Islet of Langerhans (tissue), 1 donor: ENCODE measurements at regions not wholly inside any gene's neighbourhood (a gene's known extent, or its start where the extent isn't known, plus 50 kb on each side); places are given as distances from the start of the nearest gene placed in this dataset.
"Not testable (repeated sequence)": the region's sequence is repeated elsewhere in the genome, so short reads cannot be mapped to it uniquely, and the experiment has no call there.

Experiments used
- FAIRE-seq: peaks from one replicate; lab custom pipeline; 2011; peaks lifted over from hg19 to GRCh38; lab: Jason Lieb, UNC

GRCh38 chr2:237217995-237218616, 132.4 kb downstream of the COPS8 start:
- FAIRE-seq = no peak

- no peak for FAIRE-seq
These were observed 133.1 kb downstream of the COPS8 start for GRCh38 chr2:237218756-237219155.

- no peak for FAIRE-seq
These were observed 134.1 kb downstream of the COPS8 start for GRCh38 chr2:237219826-237220225.

DNA sequence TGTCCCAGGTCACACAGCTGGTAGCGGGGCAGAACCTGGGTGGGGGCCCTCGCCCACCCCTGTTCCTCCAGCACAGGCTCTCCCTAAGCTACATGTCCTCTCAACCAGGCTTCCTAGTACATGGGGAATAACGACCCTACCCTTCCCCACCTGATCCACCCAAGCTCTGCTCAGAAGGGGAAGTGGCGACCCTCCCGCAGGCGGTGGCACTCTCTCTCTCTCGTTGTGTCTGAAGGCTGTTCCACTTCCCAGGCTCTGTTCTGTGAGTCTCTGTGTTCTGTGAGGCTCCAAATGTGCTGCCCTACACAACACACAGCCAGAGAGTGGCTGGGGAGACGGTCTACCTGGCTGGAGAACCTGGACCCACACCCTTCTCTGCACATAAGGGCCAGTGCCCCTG, 135.8 kb downstream of the COPS8 start:
- FAIRE-seq = no peak

- FAIRE-seq = no peak
These were observed 136.5 kb downstream of the COPS8 start for GRCh38 chr2:237222178-237222577.

DNA sequence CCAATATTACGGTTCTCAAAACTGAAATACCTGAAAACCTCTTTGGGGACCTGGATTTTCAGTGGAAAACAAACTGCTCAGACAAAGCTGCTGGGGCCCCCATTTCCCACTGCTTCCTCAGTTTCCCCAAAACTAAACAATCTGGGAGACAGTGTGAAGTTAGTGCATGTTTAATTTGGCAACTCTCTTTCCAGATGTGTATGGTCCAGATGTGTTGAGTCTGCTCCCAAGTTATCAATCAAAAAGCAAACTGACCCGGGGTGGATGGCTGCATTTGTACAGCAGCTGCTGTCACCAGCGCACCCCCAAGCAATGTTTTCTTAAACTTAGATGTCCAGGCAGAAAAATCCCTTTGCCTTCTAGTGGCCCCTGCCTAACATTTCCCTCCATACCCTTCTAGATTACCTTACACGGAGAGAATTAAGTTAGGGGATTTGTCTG, 136.9 kb downstream of the COPS8 start:
- FAIRE-seq = no peak

- FAIRE-seq = no peak
These were observed 137.6 kb downstream of the COPS8 start for GRCh38 chr2:237223201-237223861.

DNA sequence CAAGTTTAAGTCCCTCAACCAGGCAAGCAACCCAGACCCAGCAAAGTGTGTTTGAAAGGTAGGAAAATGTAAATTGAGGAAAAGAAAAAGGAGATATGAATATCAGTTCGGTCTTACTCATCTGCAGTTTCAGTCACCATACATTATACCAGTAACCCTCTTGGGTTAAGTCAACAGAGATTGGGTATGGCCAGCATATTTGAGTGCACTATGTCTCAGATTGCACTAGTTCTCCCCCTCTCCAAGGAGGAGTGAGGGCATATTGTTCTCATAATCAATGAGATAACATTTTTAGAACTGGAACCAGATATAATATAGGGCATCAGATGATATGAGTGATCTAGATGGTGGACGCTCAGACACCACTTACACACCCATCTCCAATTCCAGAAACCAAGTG, 141.5 kb downstream of the COPS8 start:
- FAIRE-seq = no peak

GRCh38 chr2:237227592-237228280, 142.0 kb downstream of the COPS8 start:
- FAIRE-seq = no peak

GRCh38 chr2:237228281-237228625, 142.6 kb downstream of the COPS8 start:
- no peak for FAIRE-seq

DNA sequence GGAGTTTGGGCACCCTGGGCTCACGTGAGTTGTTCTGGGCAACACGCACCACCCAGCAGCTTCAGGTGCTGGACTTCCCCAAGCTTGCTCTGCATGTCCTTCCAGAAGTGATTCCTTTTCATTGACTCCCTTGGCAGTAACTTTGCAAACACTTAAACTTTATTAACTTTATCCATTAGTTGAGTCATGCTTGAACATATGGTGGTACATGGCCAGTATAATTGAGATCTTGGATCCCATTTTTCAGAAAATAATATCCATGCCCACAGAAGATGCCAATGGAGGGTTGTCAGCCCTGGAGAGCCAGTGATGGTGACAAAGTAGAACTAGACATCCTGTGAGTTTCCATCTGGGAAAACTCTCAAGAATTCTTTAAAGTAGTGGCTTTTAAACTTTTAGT, 144.2 kb downstream of the COPS8 start:
- no peak for FAIRE-seq

GRCh38 chr2:237230355-237230754, 144.7 kb downstream of the COPS8 start:
- FAIRE-seq = no peak

DNA sequence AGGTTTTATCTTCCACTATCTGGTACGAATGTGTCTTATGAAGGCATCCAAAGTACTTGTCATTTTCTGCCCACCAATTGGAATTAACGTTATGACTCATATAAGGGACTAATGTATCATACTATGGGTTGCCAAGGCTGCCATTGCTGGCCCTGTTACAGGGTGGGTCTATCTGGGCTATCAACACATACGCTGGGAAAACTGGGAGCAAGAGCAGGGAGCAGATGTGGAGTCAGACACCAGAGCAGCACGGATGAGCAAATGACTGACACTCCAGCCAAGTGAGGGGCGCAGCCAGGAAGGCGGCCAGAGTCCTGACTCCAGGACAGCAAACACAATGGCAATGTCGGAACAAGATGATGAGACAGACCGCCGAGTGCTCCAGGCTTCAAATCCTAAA, 145.9 kb downstream of the COPS8 start:
- no peak for FAIRE-seq

DNA sequence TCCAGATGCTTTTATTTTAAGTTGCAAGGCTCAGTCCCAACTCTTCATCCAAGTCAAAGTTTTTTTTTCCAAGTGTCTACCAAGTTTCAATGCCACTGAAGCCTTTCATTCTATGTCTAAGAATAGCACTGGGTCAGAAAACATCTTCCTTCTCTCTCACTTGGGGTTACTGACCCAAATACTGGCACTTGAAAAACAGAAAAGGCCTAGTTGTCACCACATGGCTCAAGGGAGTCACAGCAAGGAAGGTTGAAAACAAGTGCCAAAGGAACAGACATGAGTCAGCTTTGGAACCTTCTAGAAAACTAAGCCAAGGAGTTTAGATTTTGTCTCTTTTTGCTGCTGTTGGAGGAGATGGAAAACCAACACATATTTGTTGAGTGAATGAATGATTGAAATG, 146.5 kb downstream of the COPS8 start:
- FAIRE-seq = no peak

GRCh38 chr2:237234268-237234667, 148.6 kb downstream of the COPS8 start:
- no peak for FAIRE-seq

GRCh38 chr2:237235383-237236095, 149.8 kb downstream of the COPS8 start:
- no peak for FAIRE-seq

DNA sequence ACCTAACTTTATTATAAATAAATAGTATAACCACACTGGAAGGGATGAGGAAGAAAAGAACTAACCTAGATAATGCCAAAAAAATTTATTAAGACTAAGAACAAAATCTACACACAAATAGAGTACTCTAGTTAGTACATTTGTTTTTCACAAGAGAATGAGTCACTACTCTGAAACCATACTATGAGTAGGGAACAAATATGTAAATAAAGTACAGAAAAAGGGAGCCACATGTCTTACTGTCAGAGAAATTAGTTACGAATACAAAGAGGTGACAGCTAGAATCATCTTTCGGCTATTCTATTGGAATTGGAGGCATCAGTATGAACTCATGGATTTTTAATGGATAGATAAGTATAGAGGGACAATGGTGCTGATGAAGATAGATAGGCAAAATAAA, 150.5 kb downstream of the COPS8 start:
- no peak for FAIRE-seq

- no peak for FAIRE-seq
These were observed 152.6 kb downstream of the COPS8 start for GRCh38 chr2:237238249-237238648.

DNA sequence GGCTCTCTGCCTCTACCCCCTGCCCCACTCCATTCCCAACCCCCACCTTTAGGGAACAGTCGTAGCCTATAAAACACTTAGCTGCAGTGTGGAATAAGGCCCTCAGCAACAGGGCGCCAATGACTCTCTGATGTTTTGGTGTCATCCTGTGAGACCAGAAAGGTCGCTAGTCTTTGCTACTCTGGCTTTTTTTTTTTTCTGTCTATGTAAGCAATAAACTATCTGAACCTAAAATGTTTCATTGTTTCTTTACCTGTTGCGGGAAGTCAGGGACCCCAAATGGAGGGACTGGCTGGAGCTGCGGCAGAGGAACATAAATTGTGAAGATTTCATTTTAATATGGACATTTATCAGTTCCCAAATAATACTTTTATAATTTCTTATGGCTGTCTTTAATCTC, 154.6 kb downstream of the COPS8 start:
- no peak for FAIRE-seq

GRCh38 chr2:237240868-237241267, 155.2 kb downstream of the COPS8 start:
- FAIRE-seq = not testable (repeated sequence)

DNA sequence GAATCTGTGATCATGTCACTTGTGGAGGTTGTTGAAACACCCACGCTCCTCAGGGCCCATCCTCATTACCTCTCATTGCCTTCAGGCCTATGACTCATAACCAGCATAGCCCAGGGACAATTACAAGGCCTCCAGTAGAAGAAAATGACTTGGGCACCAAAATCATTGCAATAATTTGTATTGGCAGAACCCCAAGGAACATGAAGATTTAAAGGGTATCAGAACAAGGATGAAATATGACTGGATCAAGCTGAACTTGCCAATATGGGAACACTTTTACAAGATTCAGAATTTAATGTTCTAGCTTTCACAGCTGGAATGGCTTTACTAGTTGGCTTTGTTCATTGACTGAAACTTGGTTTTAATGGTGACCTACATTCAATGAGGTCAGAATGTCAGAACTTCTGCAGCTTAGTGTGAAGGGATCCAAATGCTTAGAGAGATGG, 156.4 kb downstream of the COPS8 start:
- no peak for FAIRE-seq

DNA sequence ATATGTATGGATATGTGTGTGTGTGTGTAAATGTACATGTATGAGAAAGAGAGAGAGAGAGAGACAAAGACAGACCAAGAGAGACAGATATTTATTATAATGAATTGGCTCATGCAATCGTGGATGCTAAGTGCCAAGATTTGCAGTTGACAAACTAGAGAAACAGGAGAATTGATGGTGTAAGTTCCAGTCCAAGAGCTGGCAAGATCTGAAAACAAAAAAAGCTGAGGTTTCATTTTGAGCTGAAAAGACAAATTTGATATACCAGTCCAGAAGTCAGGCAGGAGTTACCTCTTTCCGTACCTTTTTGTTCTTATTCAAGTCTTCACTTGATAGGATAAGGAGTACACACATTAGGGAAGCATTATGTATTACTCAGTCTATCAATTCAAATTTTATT, 157.8 kb downstream of the COPS8 start:
- no peak for FAIRE-seq

GRCh38 chr2:237244178-237244577, 158.5 kb downstream of the COPS8 start:
- no peak for FAIRE-seq
